Myocyte (in vitro differentiated cells): ENCODE measurements at regions not wholly inside any gene's neighbourhood (a gene's known extent, or its start where the extent isn't known, plus 50 kb on each side); places are given as distances from the start of the nearest gene placed in this dataset.

Experiments used
- DNase-seq: peaks from one replicate; pipeline ENCODE4 v3.0.0-alpha.2; 2012; ENCODE audit warnings: low read depth

GRCh38 chr5:89934069-89934468, 475.5 kb downstream of the CETN3 start:
- peak; percentile 47 for DNase-seq

- no peak for DNase-seq
Measured at GRCh38 chr5:89932771-89933181, 476.8 kb downstream of the CETN3 start.

GRCh38 chr5:89930591-89931392, 478.8 kb downstream of the CETN3 start:
- peak; percentile 68 for DNase-seq

GRCh38 chr5:89929834-89930233, 479.7 kb downstream of the CETN3 start:
- no peak for DNase-seq

GRCh38 chr5:89929173-89929572, 480.4 kb downstream of the CETN3 start:
- DNase-seq, result peak; percentile 24

GRCh38 chr5:89922161-89922560, 487.4 kb downstream of the CETN3 start:
- DNase-seq, result no peak

GRCh38 chr5:89917112-89917511, 492.4 kb downstream of the CETN3 start:
- no peak for DNase-seq

- no peak for DNase-seq
Measured at GRCh38 chr5:89916131-89916530, 493.4 kb downstream of the CETN3 start.

- no peak for DNase-seq
Measured at GRCh38 chr5:89908876-89909275, 500.7 kb downstream of the CETN3 start.

- no peak for DNase-seq
Measured at GRCh38 chr5:89904442-89904841, 505.1 kb downstream of the CETN3 start.

- DNase-seq, result peak; percentile 33
Measured at GRCh38 chr5:89901983-89902382, 507.6 kb downstream of the CETN3 start.

GRCh38 chr5:89901346-89901745, 508.2 kb downstream of the CETN3 start:
- DNase-seq, result no peak

- DNase-seq, result no peak
Measured at GRCh38 chr5:89900346-89900745, 509.2 kb downstream of the CETN3 start.

- no peak for DNase-seq
Measured at GRCh38 chr5:89899559-89899958, 510.0 kb downstream of the CETN3 start.

GRCh38 chr5:89893546-89893945, 516.0 kb downstream of the CETN3 start:
- no peak for DNase-seq

GRCh38 chr5:89885670-89886069, 523.9 kb downstream of the CETN3 start:
- no peak for DNase-seq

- DNase-seq, result no peak
Measured at GRCh38 chr5:89883967-89884366, 525.6 kb downstream of the CETN3 start.

- DNase-seq, result peak; percentile 85
Measured at GRCh38 chr5:89878140-89879132, 531.1 kb downstream of the CETN3 start.

GRCh38 chr5:89871906-89872305, 537.6 kb downstream of the CETN3 start:
- no peak for DNase-seq

- no peak for DNase-seq
Measured at GRCh38 chr5:89869346-89869745, 540.2 kb downstream of the CETN3 start.

- no peak for DNase-seq
Measured at GRCh38 chr5:89866410-89866809, 543.1 kb downstream of the CETN3 start.

GRCh38 chr5:89864941-89865340, 544.6 kb downstream of the CETN3 start:
- no peak for DNase-seq
